GM21786 (cell line): ENCODE measurements at regions not wholly inside any gene's neighbourhood (a gene's known extent, or its start where the extent isn't known, plus 50 kb on each side); places are given as distances from the start of the nearest gene placed in this dataset.

Experiments
- ATAC-seq: cut with Tn5 transposase; IDR thresholded peaks from one replicate; pipeline ENCODE4 v1.9.1; 2021; ENCODE audit not compliant: unreplicated experiment

- ATAC-seq = no peak
Observed at GRCh38 chr1:198106011-198106410, 50.8 kb upstream of the NEK7 start.
